ENCODE measurements at regions not wholly inside any gene's neighbourhood (a gene's known extent, or its start where the extent isn't known, plus 50 kb on each side); places are given as distances from the start of the nearest gene placed in this dataset.
"Not testable (repeated sequence)": the region's sequence is repeated elsewhere in the genome, so short reads cannot be mapped to it uniquely, and the experiment has no call there.

DNA sequence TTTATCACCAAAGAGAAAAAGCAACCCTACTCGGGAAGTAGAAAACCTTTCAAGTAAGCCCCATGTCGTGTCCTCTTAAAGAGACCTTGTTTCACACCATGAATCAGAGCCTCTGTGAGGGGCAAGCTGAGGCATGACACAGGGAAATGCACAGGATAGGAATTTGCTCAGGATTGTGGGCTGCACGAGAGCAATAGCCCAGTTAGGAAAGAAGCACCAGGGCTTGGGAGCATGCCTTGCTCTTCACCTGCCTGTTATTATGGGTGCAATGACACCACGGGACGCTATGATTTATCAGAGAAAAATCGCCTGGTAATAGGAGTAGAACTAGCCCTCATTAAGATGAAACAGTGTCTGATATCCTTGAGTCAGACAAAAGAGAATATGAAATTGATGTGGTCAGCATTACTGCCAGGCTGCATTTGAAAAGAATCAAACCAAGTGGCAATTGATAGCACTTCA lies 562.9 kb upstream of the NRP1 start:
- DNase-seq: no peak

GRCh38 chr10:33893506-33893905 lies 559.0 kb upstream of the NRP1 start:
- no peak for DNase-seq

DNA sequence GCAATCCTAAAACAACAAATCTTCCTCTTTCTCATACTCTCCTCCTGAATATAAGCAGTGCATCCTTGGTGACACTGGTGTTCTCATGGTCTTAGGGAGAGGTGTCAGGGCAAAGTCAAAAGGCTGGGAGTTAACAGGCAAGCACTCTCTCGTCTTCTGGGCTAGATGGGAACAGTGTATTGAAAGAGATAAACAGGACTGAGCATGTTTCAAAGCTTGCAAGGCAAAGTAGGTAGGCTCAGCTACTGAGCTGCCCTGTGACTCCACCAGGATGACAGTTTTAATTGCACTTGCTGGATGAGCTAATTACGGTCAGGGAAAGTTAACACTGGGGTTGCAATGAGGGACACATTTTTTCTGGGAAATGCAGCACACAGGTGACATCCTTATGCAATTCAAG lies 554.9 kb upstream of the NRP1 start:
- DNase-seq: no peak

DNA sequence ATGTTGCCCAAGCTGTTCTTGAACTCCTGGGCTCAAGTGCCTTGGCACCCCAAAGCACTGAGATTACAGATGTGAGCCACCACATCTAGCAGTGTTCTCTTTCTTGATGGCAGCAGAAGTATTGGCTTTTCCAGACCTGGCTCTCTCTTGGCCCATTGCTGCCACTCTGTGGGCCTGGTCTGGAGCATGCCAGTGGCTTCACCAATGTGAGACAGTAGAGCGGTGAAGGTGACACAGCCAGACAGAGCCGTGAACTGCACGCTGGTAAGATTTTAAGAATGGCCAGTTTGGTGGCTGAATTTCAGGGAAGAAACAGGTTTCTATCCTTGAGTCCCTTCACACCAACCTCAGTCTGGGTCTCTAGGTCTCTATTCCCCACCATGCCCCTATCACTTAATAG lies 552.7 kb upstream of the NRP1 start:
- no peak for DNase-seq

GRCh38 chr10:33886299-33886698 lies 551.8 kb upstream of the NRP1 start:
- DNase-seq: peak; percentile 13

DNA sequence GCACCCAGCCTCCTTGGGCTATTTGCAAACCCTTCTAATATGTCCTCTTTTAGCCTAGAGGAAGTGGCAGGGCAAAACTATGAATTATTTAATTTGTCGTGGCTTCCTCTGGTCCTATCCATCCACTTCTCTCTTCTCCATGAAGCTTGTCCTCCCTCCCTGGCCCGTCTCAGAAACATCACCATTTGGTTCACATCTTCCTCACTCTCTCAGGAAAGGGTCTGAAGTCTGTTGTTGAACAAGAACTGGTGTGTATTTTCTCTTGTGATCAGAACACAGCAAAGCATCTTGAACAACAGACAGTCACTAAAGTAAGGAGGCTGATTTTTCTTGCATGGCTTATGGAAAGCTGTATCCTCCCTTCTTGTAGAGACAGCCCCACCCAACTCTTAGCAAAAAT lies 550.1 kb upstream of the NRP1 start:
- no peak for DNase-seq

DNA sequence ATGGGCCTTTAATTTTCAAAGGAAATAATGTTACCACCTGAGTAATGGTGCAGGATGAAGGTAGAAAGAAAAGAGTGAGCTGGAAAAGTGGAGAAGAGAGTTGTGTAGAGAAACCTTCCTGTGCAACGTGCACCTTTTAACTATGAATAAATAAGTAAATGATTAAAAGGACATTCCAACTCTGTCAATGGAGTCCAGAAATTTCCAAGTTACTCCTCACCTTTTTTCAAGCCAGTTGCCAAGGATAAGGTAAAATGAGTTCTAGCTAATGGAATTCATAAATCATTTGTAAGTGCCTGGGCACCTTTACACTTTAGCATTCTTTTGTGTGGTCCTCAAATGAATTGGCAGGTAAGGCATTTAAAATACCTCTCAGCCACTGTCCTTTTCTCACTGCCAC lies 549.4 kb upstream of the NRP1 start:
- no peak for DNase-seq

- DNase-seq: no peak
Observed at GRCh38 chr10:33882996-33883395, 548.5 kb upstream of the NRP1 start.

- peak; percentile 17 for DNase-seq
Observed at GRCh38 chr10:33880291-33880690, 545.8 kb upstream of the NRP1 start.

GRCh38 chr10:33878238-33878786 lies 543.8 kb upstream of the NRP1 start:
- DNase-seq: no peak

- DNase-seq: peak; percentile 86
Observed at GRCh38 chr10:33876584-33877400, 542.3 kb upstream of the NRP1 start.

DNA sequence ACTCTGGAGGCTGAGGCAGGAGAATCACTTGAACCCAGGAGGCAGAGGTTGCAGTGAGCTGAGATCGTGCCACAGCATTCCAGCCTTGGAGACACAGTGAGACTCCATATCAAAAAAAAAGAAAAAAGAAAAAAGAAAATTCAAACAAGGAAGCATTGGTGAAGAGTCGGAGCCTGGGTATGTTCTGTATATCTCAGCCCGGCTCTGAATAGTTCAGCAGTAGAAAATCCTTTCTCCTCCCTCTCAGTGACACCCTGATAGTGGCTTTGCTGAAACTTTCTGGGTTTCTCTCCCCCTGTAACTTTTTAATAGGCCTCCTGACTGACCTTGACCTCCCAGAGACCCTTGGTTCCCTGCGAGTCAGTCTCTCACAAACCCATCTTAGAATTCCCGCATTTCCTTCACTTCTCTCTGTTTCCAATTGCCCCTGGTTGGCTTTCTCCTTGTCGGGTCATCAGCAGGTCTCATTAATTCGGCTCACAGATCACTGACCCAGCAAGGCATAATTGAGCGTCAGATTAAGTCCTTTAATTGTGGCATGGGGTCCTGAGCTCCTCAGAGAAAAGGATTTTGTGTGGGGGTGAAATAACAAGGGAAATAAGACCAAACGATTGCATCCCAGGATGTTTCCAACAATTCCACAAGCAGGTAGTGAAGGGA lies 541.6 kb upstream of the NRP1 start:
- no peak for DNase-seq

DNA sequence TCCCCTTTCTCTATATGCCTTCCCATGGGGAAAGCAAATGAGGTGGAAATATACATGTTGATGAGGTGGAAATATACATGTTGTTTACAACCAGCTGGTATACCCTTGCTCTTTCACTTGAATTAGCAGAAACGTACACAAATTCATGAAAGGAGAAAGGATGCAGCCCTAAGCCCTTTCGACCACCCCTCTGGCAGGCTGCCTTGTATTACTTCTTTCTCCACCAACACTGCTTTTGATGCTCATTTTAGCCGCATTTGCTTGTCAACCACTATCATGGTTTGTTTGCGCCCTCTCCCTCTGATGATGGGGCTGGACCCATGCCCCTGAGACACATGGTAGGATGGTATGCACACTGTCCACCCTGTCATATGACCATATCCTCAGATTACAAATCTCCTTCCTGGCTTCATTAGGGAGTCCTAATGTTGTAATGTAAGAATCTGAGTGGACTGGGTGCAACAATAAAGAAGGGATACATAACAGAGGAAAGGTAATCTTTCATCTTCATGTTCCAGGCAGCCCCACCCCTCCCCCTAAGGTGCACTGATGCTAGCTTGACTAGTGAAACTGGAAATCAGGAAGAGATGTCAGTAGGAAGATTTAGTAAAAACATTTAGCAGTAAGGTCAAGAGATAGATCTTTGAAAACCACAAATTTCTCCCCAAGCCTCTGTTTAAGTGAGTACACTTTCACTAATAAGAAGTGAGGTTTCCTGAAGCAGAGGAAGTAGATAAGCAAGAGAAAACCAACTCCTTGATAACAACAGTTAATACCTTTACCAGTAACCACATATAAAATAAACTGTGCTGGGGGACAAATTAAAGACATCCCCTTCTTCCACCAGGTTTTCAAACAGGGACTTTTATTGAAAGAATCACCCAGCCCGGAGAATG lies 536.8 kb upstream of the NRP1 start:
- peak; percentile 7 for DNase-seq

GRCh38 chr10:33869481-33869880 lies 535.0 kb upstream of the NRP1 start:
- DNase-seq: no peak

- no peak for DNase-seq
Observed at GRCh38 chr10:33869028-33869427, 534.6 kb upstream of the NRP1 start.

DNA sequence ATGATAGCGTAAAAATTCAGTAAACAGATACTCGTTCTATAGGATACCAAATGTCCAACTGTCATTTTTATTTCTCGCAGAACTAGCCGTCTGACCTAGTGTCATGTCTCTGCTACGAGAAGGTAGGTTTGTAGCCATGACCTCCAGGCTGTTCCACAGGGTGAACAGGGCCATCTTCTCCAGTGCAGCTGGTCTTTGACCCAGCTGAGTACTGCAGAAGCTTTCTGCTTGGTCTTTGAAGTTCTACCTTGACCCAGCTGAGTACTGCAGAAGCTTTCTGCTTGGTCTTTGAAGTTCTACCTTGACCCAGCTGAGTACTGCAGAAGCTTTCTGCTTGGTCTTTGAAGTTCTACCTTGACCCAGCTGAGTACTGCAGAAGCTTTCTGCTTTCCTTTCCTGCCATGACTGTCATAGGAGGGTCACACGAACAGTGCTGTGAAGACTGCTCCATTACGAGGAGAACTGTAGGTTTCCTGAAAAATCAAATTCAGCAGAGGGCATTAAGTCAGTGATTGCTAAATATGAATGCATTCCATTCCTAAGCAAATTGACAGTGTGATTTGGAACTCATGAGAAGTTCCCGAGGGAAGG lies 532.8 kb upstream of the NRP1 start:
- DNase-seq: not testable (repeated sequence)

DNA sequence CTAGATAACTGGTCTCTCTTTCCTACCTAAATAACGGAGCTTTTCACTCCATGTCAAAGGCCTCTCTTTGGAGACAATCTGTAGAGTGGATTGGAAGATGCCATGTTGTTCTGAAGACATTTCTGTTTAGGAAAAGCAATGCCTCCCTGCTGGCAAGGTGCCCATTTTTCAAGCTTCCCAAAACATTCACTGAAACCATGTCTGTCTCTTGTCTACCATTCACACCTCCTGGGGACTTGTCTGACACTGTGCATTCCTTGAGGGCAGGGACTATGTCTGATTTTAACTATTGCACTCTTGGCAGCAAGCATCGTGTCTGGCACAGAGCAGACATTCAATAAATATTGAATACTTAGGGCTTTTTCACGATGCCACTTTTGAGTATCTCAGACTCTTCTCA lies 528.9 kb upstream of the NRP1 start:
- DNase-seq: no peak

DNA sequence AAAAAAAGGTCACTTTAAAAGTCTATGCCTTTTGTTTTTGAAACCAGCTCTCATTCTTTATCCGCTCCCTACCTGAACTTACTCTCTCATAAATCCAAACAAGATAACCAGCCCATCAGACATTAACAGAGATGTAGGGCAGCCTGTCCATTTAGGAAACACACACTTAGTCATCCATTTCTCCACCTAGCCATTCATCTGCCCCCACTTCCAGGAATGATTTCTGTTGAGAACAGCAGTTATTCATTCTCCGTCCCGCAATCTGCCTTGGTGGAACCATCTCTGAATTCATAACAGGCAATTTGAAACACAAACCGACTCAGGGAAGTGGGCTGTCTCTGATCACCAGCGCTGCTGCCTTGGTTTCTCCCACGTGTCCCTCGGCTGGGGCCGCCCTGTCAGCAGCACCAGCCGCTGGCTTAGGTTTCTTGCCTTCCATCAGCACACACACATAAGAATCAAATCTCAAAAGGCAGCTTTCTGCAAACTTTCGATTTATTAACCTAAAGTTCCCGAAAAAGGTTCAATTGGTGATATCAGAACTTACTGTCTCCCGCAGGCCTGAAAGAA lies 528.2 kb upstream of the NRP1 start:
- DNase-seq: no peak

DNA sequence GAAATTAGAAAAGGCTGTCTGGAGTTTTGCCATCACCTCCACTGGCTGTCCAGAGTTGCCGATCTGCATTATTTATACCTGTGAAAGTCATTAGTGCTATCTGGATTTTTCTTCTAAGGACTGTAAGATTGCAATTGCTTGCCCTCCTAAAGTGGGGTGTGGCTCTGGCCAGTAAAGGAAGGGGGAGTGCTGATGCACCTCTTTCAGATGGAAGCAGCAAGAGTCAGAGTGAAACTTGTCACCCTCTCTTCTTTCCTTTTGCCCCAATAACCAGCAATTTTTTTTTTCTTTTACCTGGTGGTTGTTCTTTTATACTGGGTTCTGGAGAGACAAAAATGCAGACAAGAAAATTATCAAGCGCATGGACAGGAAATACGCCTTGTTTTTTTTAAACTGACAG lies 527.4 kb upstream of the NRP1 start:
- DNase-seq: no peak

DNA sequence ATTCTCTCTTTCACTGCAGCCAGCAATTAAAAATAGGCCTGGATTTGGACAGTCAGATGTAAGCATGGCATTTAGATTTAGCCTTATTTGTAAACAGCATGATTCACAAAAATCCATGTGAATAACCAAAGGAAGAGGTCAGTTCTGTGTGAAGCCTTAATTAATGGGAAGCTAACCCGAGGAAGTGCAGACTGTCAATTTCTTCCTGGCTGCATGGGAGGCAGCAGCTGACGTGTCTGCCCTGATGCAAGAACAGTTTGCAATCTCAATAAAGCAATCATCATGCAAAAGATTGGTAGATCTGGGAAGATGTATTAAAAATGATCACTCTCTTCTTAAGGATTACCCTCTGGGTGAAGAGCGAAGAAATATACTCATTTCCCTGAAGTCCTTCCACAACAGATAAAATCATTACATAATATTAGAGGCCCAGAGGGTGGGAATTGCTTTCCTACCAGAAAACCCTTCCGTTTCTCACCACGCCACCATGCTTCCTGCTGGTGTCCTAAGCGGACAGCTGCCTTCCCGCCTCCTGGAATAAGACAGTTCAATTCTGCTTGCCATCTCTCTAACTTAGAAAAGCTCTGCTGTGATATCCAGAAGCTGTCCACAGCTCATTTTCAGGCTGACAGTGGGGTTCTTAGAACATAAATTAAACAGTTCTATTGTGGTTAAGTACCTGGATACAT lies 526.7 kb upstream of the NRP1 start:
- peak; percentile 87 for DNase-seq

DNA sequence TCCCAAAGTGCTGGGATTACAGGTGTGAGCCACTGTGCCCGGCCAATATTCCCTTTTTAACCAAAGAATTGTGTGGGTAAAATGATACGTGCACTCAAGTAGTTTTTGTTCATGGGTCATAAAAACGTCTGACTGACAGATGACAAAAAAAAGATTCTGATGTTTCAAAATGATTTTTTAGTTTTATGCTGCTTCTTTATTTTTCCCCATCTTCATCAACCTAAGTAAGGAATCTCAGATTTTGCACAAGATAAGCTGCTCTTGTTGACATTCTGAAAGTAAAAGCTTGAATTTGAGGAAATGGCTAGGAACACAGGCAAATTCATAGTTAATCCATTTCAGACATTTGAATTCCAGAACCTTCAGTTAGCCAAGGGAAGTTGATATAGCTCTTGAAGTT lies 526.1 kb upstream of the NRP1 start:
- peak; percentile 84 for DNase-seq
